ENCODE measurements at regions not wholly inside any gene's neighbourhood (a gene's known extent, or its start where the extent isn't known, plus 50 kb on each side); places are given as distances from the start of the nearest gene placed in this dataset.

DNA sequence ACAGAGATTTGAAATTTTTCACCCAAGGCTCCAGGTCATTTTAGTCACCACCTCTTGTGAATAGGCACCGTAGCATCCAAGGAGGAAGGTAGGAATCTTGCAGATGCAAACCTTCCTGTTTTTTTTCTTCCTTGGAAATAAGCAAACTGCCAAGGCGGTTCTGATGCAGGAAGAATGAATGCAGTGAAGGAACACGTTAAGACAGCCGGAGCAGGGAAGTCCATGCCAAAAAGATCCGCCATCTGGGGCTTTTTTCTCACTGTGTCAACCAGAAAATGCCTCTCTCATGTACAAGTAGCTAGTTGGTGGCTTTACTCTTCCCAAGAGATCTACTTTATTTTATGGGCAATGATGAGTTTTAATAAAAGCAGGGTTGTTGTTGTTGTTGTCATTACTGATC is 142.4 kb downstream of the ZIC5 start:
- no peak overlapping the region for H3K27ac ChIP-seq (ENCODE audit: extremely low read length, insufficient read depth, low read length)
- H3K9ac ChIP-seq (ENCODE audit: insufficient read depth, low read depth, low read length), result no peak overlapping the region
- H3K79me2 ChIP-seq (ENCODE audit: insufficient read depth, low read length), result no peaks in the 10 kb centered on the region
- BruUV-seq (replicated peaks), result no TSS peak
- no peak overlapping the region for H2AFZ ChIP-seq (ENCODE audit: low read length)
- ChIA-PET CTCF (ENCODE audit: low intra/inter-chr PET ratio, low total read pairs) (no interaction called here), POLR2A (no interaction called here)
- no peaks in the 10 kb centered on the region for H3K9me3 ChIP-seq (ENCODE audit: low read length)
- no peak for FAIRE-seq
- in situ Hi-C loops (cut with HindIII; ENCODE audit: extremely low pct_ligation_motif_present, low pct_unique_long_range_greater_than_20kb) (no loop called here), intact Hi-C loops (cut with micrococcal nuclease; ENCODE audit: unreplicated experiment) (no loop called here)
- ATAC-seq, result no peak
- no peaks in the 10 kb centered on the region for H3K27me3 ChIP-seq (ENCODE audit: control insufficient read depth in 1 of 2, insufficient read depth in 2 of 2, low read length in 2 of 2)
- H3K4me2 ChIP-seq (ENCODE audit: low read depth, low read length), result peak overlapping the region; percentile 72
- 85% methylated on average over 5 of the region's 5 CpGs for WGBS (ENCODE audit: low lambda C conversion rate)
- no peaks in the 10 kb centered on the region for H4K20me1 ChIP-seq (ENCODE audit: insufficient read depth, low read length)
- H3K4me3 ChIP-seq (replicated peaks in 1 of 3; ENCODE audit: insufficient read depth in 1 of 3, low read depth in 2 of 3, low read length in 3 of 3), result no peak overlapping the region
- H3K4me1 ChIP-seq (ENCODE audit: insufficient read depth, low read length), result peaks cover 19% of the 10 kb centered on the region
- DNase-seq (ENCODE audit: low spot score), result no peak
- H3K36me3 ChIP-seq (replicated peaks in 1 of 2; ENCODE audit: control insufficient read depth in 1 of 2, insufficient read depth in 2 of 2, low read length in 2 of 2), result no peaks in the 10 kb centered on the region
- TF ChIP-seq ZNF780A (CRISPR knock-in tag; IDR thresholded peaks at IDR 0.05) (no peak), SATB2 (CRISPR knock-in tag; IDR thresholded peaks at IDR 0.05) (no peak), SRF (IDR thresholded peaks at IDR 0.05; ENCODE audit: low read depth, low read length) (no peak), PHF8 (CRISPR knock-in tag; IDR thresholded peaks at IDR 0.05) (no peak), ZNF484 (CRISPR knock-in tag; IDR thresholded peaks at IDR 0.05; ENCODE audit: borderline replicate concordance, low read depth) (no peak), ZNF282 (IDR thresholded peaks at IDR 0.05; ENCODE audit: partially characterized antibody) (no peak), MYC (CRISPR knock-in tag; IDR thresholded peaks at IDR 0.05; ENCODE audit: borderline replicate concordance) (no peak), MYNN (CRISPR knock-in tag; IDR thresholded peaks at IDR 0.05; ENCODE audit: low read depth) (no peak)
- TF ChIP-seq, protein P1, sequence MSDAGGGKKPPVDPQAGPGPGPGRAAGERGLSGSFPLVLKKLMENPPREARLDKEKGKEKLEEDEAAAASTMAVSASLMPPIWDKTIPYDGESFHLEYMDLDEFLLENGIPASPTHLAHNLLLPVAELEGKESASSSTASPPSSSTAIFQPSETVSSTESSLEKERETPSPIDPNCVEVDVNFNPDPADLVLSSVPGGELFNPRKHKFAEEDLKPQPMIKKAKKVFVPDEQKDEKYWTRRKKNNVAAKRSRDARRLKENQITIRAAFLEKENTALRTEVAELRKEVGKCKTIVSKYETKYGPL (CRISPR knock-in tag; IDR thresholded peaks at IDR 0.05), result no peak
- TF ChIP-seq, protein P2, sequence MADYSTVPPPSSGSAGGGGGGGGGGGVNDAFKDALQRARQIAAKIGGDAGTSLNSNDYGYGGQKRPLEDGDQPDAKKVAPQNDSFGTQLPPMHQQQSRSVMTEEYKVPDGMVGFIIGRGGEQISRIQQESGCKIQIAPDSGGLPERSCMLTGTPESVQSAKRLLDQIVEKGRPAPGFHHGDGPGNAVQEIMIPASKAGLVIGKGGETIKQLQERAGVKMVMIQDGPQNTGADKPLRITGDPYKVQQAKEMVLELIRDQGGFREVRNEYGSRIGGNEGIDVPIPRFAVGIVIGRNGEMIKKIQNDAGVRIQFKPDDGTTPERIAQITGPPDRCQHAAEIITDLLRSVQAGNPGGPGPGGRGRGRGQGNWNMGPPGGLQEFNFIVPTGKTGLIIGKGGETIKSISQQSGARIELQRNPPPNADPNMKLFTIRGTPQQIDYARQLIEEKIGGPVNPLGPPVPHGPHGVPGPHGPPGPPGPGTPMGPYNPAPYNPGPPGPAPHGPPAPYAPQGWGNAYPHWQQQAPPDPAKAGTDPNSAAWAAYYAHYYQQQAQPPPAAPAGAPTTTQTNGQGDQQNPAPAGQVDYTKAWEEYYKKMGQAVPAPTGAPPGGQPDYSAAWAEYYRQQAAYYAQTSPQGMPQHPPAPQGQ (CRISPR knock-in tag; IDR thresholded peaks at IDR 0.05; ENCODE audit: borderline replicate concordance), result no peak
- TF ChIP-seq, protein P3, sequence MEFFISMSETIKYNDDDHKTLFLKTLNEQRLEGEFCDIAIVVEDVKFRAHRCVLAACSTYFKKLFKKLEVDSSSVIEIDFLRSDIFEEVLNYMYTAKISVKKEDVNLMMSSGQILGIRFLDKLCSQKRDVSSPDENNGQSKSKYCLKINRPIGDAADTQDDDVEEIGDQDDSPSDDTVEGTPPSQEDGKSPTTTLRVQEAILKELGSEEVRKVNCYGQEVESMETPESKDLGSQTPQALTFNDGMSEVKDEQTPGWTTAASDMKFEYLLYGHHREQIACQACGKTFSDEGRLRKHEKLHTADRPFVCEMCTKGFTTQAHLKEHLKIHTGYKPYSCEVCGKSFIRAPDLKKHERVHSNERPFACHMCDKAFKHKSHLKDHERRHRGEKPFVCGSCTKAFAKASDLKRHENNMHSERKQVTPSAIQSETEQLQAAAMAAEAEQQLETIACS (CRISPR knock-in tag; IDR thresholded peaks at IDR 0.05), result no peak
- TF ChIP-seq, protein P4, sequence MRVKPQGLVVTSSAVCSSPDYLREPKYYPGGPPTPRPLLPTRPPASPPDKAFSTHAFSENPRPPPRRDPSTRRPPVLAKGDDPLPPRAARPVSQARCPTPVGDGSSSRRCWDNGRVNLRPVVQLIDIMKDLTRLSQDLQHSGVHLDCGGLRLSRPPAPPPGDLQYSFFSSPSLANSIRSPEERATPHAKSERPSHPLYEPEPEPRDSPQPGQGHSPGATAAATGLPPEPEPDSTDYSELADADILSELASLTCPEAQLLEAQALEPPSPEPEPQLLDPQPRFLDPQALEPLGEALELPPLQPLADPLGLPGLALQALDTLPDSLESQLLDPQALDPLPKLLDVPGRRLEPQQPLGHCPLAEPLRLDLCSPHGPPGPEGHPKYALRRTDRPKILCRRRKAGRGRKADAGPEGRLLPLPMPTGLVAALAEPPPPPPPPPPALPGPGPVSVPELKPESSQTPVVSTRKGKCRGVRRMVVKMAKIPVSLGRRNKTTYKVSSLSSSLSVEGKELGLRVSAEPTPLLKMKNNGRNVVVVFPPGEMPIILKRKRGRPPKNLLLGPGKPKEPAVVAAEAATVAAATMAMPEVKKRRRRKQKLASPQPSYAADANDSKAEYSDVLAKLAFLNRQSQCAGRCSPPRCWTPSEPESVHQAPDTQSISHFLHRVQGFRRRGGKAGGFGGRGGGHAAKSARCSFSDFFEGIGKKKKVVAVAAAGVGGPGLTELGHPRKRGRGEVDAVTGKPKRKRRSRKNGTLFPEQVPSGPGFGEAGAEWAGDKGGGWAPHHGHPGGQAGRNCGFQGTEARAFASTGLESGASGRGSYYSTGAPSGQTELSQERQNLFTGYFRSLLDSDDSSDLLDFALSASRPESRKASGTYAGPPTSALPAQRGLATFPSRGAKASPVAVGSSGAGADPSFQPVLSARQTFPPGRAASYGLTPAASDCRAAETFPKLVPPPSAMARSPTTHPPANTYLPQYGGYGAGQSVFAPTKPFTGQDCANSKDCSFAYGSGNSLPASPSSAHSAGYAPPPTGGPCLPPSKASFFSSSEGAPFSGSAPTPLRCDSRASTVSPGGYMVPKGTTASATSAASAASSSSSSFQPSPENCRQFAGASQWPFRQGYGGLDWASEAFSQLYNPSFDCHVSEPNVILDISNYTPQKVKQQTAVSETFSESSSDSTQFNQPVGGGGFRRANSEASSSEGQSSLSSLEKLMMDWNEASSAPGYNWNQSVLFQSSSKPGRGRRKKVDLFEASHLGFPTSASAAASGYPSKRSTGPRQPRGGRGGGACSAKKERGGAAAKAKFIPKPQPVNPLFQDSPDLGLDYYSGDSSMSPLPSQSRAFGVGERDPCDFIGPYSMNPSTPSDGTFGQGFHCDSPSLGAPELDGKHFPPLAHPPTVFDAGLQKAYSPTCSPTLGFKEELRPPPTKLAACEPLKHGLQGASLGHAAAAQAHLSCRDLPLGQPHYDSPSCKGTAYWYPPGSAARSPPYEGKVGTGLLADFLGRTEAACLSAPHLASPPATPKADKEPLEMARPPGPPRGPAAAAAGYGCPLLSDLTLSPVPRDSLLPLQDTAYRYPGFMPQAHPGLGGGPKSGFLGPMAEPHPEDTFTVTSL (CRISPR knock-in tag; IDR thresholded peaks at IDR 0.05; ENCODE audit: borderline replicate concordance), result no peak
- TF ChIP-seq, protein P5, sequence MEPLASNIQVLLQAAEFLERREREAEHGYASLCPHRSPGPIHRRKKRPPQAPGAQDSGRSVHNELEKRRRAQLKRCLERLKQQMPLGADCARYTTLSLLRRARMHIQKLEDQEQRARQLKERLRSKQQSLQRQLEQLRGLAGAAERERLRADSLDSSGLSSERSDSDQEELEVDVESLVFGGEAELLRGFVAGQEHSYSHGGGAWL (CRISPR knock-in tag; IDR thresholded peaks at IDR 0.05), result no peak
